IPS DF 19.7 (cell line): ENCODE measurements at regions not wholly inside any gene's neighbourhood (a gene's known extent, or its start where the extent isn't known, plus 50 kb on each side); places are given as distances from the start of the nearest gene placed in this dataset.

ENCODE experiments used
- DNase-seq: peaks from one replicate; pipeline ENCODE4 v3.0.0-alpha.2; 2013; ENCODE audit warnings: low read depth, low spot score

- DNase-seq = no peak
Measured at GRCh38 chr2:18186816-18187613, 308.5 kb downstream of the KCNS3 start.

- no peak for DNase-seq
Measured at GRCh38 chr2:18182861-18183260, 304.4 kb downstream of the KCNS3 start.

- no peak for DNase-seq
Measured at GRCh38 chr2:18180912-18181311, 302.4 kb downstream of the KCNS3 start.

- DNase-seq = no peak
Measured at GRCh38 chr2:18180031-18180610, 301.7 kb downstream of the KCNS3 start.

- DNase-seq = peak; percentile 17
Measured at GRCh38 chr2:18178736-18179349, 300.4 kb downstream of the KCNS3 start.

- DNase-seq = no peak
Measured at GRCh38 chr2:18176679-18177215, 298.3 kb downstream of the KCNS3 start.

- DNase-seq = no peak
Measured at GRCh38 chr2:18172607-18173006, 294.1 kb downstream of the KCNS3 start.

- DNase-seq = no peak
Measured at GRCh38 chr2:18171191-18172139, 293.0 kb downstream of the KCNS3 start.

- DNase-seq = no peak
Measured at GRCh38 chr2:18170642-18171041, 292.2 kb downstream of the KCNS3 start.

- no peak for DNase-seq
Measured at GRCh38 chr2:18169893-18170175, 291.4 kb downstream of the KCNS3 start.

- DNase-seq = no peak
Measured at GRCh38 chr2:18169121-18169892, 290.8 kb downstream of the KCNS3 start.

- DNase-seq = no peak
Measured at GRCh38 chr2:18167871-18168270, 289.4 kb downstream of the KCNS3 start.

- no peak for DNase-seq
Measured at GRCh38 chr2:18161681-18162080, 283.2 kb downstream of the KCNS3 start.

- DNase-seq = no peak
Measured at GRCh38 chr2:18159896-18160295, 281.4 kb downstream of the KCNS3 start.

GRCh38 chr2:18156421-18156820 lies 278.0 kb downstream of the KCNS3 start:
- no peak for DNase-seq

- DNase-seq = no peak
Measured at GRCh38 chr2:18156002-18156401, 277.5 kb downstream of the KCNS3 start.

GRCh38 chr2:18154812-18155211 lies 276.3 kb downstream of the KCNS3 start:
- no peak for DNase-seq

- no peak for DNase-seq
Measured at GRCh38 chr2:18154259-18154658, 275.8 kb downstream of the KCNS3 start.

- no peak for DNase-seq
Measured at GRCh38 chr2:18153741-18154140, 275.3 kb downstream of the KCNS3 start.

GRCh38 chr2:18151237-18151636 lies 272.8 kb downstream of the KCNS3 start:
- DNase-seq = no peak

GRCh38 chr2:18149660-18150246 lies 271.3 kb downstream of the KCNS3 start:
- no peak for DNase-seq
